Ishikawa (cell line): ENCODE measurements at regions not wholly inside any gene's neighbourhood (a gene's known extent, or its start where the extent isn't known, plus 50 kb on each side); places are given as distances from the start of the nearest gene placed in this dataset.

Source experiments
- CEBPB ChIP-seq: IDR thresholded peaks from 2 replicates; pipeline ENCODE4 v1.6.1; 2012
- ZBTB7A ChIP-seq: IDR thresholded peaks from 2 replicates; pipeline ENCODE4 v1.6.1; 2012; ENCODE audit warnings: low read depth

DNA sequence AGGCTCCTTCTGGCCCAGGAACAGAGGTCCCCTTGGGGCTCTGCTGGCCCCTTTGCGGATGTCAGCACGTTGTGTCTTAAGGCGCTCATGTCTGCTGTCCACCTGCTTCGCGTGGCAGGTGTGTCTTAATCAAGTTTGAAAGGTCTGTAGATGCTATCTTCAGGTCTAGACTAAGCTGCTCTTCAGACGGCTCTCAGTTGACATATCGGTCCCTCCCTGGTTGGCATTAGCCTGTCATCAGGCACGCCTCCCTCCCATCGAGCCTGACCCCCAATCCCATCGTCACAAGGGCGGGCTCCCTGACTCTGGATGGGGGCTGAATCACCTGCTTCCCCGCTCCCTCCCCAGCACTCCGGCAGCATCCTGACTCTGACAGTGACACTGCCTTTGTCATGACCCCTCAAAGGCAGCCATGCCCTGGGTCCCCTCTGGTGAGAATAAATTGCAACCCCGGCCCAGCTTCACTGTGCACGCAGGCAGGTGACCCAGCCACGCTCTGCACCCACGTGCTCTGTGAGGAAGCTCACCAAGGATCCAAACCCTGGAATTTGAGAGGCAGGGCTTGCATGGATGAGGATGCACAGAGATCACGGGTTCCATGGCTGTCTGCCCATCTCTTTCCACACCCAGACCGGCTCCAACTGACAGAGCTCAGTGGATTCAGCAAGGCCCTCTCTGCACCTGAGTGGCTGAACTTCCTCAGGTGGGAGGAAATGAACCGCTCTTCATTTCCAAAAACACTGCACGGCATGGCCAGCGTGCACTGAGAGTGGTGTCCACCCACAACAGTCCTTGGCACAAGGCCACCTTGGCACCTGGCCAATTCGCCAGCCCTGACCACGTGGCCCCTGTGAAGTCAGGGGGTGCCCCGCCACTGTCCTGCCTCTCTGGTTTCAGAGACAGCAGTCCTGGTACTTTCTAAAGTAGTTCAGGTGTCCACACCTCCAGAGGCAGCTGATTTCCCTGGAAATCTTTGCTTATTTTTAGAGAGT is 110.2 kb upstream of the GPC1 start:
- TF ChIP-seq CEBPB (no peak), ZBTB7A (no peak)
